A549 (cell line): ENCODE measurements at regions not wholly inside any gene's neighbourhood (a gene's known extent, or its start where the extent isn't known, plus 50 kb on each side); places are given as distances from the start of the nearest gene placed in this dataset.

Experiments used
- ATAC-seq, 2 experiments: fragments of 200-7000 bp in 1 of 2; fragments of >200 bp in 1 of 2; cut with Nextera tagmentation in 1 of 2; cut with Tn5 transposase in 1 of 2; 3 replicates each; pipeline versions ENCODE4 v1.8.0 to v1.9.1; 2018 to 2020; ENCODE audit warnings: mild to moderate bottlenecking in 1 of 2, moderate library complexity in 1 of 2
- CTCF ChIA-PET: fragments of 300-600 bp; sonication (Branson Sonifier 250); formaldehyde crosslinking; extraction: SDS; loops from one replicate; lab custom pipeline; 2021; ENCODE audit warnings: antibody characterized with exemption, inconsistent platforms; lab: Yijun Ruan, JAX
- POLR2A ChIA-PET: fragments of 350-600 bp; formaldehyde crosslinking; extraction: SDS; loops from one replicate; lab custom pipeline; 2021; ENCODE audit warnings: antibody characterized with exemption, inconsistent platforms; lab: Yijun Ruan, JAX
- DNase-seq, 2 experiments: peaks; one replicate each; pipeline versions ENCODE4 v3.0.0 to v3.0.0-alpha.2; 2011 to 2016; ENCODE audit warnings: low read depth in 1 of 2, low spot score in 1 of 2
- FAIRE-seq: peaks from 2 replicates; lab custom pipeline; 2011; peaks lifted over from hg19 to GRCh38; lab: Jason Lieb, UNC
- H3K27ac ChIP-seq, 2 experiments: fragments of >200 bp; sonication (Bioruptor Twin); formaldehyde crosslinking; 3 replicates each; pipeline ENCODE4 v1.5.1; 2016 to 2017
- H3K4me1 ChIP-seq: fragments of >200 bp; sonication (Bioruptor Twin); formaldehyde crosslinking; 3 replicates; pipeline ENCODE4 v1.6.1; 2016
- H3K4me2 ChIP-seq: fragments of >200 bp; sonication (Bioruptor Twin); formaldehyde crosslinking; 3 replicates; pipeline ENCODE4 v1.6.1; 2016
- H3K4me3 ChIP-seq: fragments of >200 bp; sonication (Bioruptor Twin); formaldehyde crosslinking; 3 replicates; pipeline ENCODE4 v1.5.1; 2016
- H3K9me3 ChIP-seq: fragments of >200 bp; sonication (Bioruptor Twin); formaldehyde crosslinking; 3 replicates; pipeline ENCODE4 v1.6.1; 2016
- CBX2 ChIP-seq: fragments of 200-600 bp; sonication (generic); IDR thresholded peaks from 2 replicates; pipeline ENCODE4 v1.6.1; 2016; ENCODE audit warnings: low read depth, mild to moderate bottlenecking, borderline replicate concordance
- CHD4 ChIP-seq: fragments of 200-600 bp; sonication (generic); IDR thresholded peaks from 2 replicates; pipeline ENCODE4 v1.6.1; 2016; ENCODE audit warnings: antibody characterized with exemption, mild to moderate bottlenecking, borderline replicate concordance
- EHMT2 ChIP-seq: fragments of 200-600 bp; sonication (generic); IDR thresholded peaks from 2 replicates; pipeline ENCODE4 v1.6.1; 2016; ENCODE audit warnings: antibody characterized with exemption, low read depth, mild to moderate bottlenecking, moderate library complexity
- EP300 ChIP-seq, 2 experiments: fragments of >200 bp; sonication (Bioruptor Twin); formaldehyde crosslinking; IDR thresholded peaks; 2 replicates in 1 of 2; 3 replicates in 1 of 2; pipeline ENCODE4 v1.6.1; 2016 to 2017
- ESRRA ChIP-seq: fragments of 150-350 bp; IDR thresholded peaks from 2 replicates; pipeline ENCODE4 v1.6.1; 2014; ENCODE audit warnings: mild to moderate bottlenecking, low read length, borderline replicate concordance
- FOXS1 ChIP-seq: fragments of 250-450 bp; sonication (Bioruptor Pico); IDR thresholded peaks from 2 replicates; pipeline ENCODE4 v1.5.0; 2020; ENCODE audit warnings: mild to moderate bottlenecking, moderate library complexity
- HOXB13 ChIP-seq: fragments of 250-450 bp; sonication (Bioruptor Pico); IDR thresholded peaks from 2 replicates; pipeline ENCODE4 v1.5.0; 2020; ENCODE audit warnings: low read depth, mild to moderate bottlenecking, moderate library complexity
- JUNB ChIP-seq: fragments of >200 bp; sonication (Bioruptor Twin); formaldehyde crosslinking; IDR thresholded peaks from 2 replicates; pipeline ENCODE4 v1.6.1; 2016
- MYC ChIP-seq: IDR thresholded peaks from 2 replicates; pipeline ENCODE4 v1.6.1; 2012; ENCODE audit warnings: mild to moderate bottlenecking, inconsistent platforms, low read length, improper control_type of control experiment, borderline replicate concordance
- RAD21 ChIP-seq, 2 experiments: fragments of >200 bp in 1 of 2; sonication (Bioruptor Twin) in 1 of 2; formaldehyde crosslinking in 1 of 2; IDR thresholded peaks in 1 of 2; conservative IDR thresholded peaks in 1 of 2; 2 replicates in 1 of 2; 3 replicates in 1 of 2; pipeline ENCODE4 v1.6.1; 2012 to 2018; ENCODE audit warnings: inconsistent platforms in 1 of 2
- RARB ChIP-seq: fragments of 250-450 bp; sonication (Bioruptor Pico); IDR thresholded peaks from 2 replicates; pipeline ENCODE4 v1.8.0; 2021; ENCODE audit warnings: mild to moderate bottlenecking, moderate library complexity
- RCOR1 ChIP-seq: fragments of 150-350 bp; IDR thresholded peaks from 2 replicates; pipeline ENCODE4 v1.6.1; 2014; ENCODE audit warnings: antibody characterized with exemption, low read length, low read depth
- ZC3H11A ChIP-seq: fragments of 450-650 bp; IDR thresholded peaks from 2 replicates; pipeline ENCODE4 v1.6.1; 2014; ENCODE audit warnings: antibody characterized with exemption, mild to moderate bottlenecking
- ZFP36 ChIP-seq: fragments of 450-650 bp; IDR thresholded peaks from 2 replicates; pipeline ENCODE4 v1.6.1; 2014; ENCODE audit warnings: borderline replicate concordance; ENCODE audit not compliant: partially characterized antibody
- WGBS: methylation state at CpG from one replicate; pipeline ENCODE4 v1.1.6; 2017; ENCODE audit errors: missing lambda C conversion rate; 5-methylcytosine and 5-hydroxymethylcytosine counted together
- TF ChIP-seq, protein P1 (sequence below): fragments of 200-600 bp; sonication (generic); IDR thresholded peaks from 2 replicates; pipeline ENCODE4 v1.6.1; 2016; ENCODE audit warnings: antibody characterized with exemption, mild to moderate bottlenecking, moderate library complexity
- TF ChIP-seq, protein P2 (sequence below): fragments of 150-350 bp; IDR thresholded peaks from 2 replicates; pipeline ENCODE4 v1.6.1; 2014; ENCODE audit warnings: low read depth, mild to moderate bottlenecking, low read length
- TF ChIP-seq, protein P3 (sequence below): IDR thresholded peaks from 2 replicates; pipeline ENCODE4 v1.6.1; 2012

DNA sequence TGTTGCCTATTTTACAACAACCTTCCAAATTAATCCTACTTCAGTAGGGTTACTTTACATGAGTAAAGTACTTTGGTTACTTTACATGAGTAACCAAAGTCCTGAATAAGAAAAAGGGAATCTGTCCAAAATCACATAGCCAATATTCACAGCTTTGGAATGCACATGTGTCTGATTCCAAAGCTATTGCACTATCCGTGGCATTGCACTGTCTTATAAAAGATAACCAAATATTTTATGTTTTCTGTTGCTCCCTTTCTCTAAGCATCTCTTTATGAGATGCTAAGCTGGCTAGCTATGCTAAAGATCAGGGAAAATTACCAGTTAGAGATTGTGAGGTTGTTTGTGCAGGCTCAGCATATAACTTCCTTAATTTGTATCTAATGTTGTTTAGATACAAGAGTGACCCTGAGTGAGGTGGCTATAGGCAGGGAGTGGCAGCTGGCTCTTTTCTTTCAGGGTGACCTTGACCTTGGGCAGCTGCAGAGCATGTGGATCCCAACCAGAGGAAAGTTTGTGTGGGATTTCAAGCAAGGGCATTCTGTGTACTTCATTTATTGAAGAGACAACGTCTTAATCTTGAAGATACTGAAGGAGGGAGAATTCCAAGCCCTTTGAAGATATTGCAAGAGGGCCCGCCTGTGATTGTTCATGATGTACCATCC is 366.1 kb upstream of the ANKRD30A start:
- CTCF ChIA-PET, result interaction anchor here (1.3 kb wide), 1 partner anchor 20 kb away, joined by 8 read pairs; no protein-coding TSS in a partner anchor
- peak; percentile 65 to 73; a peak in 5 of 6 replicates for ATAC-seq
- POLR2A ChIA-PET, result no interaction called here

DNA sequence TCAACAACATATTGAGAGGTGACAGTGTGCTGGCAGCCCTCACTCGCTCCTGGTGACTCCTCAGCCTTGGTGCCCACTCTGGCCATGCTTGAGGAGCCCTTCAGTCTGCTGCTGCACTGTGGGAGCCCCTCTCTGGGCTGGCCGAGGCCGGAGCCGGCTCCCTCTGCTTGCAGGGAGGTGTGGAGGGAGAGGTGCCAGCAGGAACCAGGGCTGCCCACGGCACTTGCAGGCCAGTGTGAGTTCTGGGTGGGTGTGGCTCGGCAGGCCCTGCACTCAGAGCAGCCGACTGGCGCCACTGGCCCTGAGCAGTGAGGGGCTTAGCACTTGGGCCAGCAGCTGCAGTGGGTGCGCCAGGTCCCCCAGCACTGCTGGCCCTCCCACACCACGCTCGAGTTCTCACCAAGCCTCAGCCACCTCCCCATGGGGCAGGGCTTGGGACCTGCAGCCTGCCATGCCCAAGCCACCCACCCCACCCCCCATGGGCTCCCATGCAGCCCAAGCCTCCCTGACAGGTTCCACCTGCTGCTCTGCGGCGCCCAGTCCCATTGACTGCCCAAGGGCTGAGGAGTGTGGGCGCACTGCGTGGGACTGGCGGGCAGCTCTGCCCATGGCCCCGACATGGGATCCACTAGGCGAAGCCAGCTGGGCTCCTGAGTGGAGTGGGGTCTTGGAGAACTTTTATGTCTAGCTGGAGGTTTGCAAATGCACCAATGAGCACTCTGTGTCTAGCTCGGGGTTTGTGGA is 377.1 kb upstream of the ANKRD30A start:
- no peak for TF ChIP-seq RCOR1
- TF ChIP-seq, protein P1, sequence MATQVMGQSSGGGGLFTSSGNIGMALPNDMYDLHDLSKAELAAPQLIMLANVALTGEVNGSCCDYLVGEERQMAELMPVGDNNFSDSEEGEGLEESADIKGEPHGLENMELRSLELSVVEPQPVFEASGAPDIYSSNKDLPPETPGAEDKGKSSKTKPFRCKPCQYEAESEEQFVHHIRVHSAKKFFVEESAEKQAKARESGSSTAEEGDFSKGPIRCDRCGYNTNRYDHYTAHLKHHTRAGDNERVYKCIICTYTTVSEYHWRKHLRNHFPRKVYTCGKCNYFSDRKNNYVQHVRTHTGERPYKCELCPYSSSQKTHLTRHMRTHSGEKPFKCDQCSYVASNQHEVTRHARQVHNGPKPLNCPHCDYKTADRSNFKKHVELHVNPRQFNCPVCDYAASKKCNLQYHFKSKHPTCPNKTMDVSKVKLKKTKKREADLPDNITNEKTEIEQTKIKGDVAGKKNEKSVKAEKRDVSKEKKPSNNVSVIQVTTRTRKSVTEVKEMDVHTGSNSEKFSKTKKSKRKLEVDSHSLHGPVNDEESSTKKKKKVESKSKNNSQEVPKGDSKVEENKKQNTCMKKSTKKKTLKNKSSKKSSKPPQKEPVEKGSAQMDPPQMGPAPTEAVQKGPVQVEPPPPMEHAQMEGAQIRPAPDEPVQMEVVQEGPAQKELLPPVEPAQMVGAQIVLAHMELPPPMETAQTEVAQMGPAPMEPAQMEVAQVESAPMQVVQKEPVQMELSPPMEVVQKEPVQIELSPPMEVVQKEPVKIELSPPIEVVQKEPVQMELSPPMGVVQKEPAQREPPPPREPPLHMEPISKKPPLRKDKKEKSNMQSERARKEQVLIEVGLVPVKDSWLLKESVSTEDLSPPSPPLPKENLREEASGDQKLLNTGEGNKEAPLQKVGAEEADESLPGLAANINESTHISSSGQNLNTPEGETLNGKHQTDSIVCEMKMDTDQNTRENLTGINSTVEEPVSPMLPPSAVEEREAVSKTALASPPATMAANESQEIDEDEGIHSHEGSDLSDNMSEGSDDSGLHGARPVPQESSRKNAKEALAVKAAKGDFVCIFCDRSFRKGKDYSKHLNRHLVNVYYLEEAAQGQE, result no peak
- no peak for TF ChIP-seq FOXS1
- no peak for TF ChIP-seq RARB (CRISPR knock-in tag)
- TF ChIP-seq RAD21 (conservative IDR thresholded peaks at IDR 0.05 in 1 of 2, IDR thresholded peaks at IDR 0.05 in 1 of 2), result no peak
- TF ChIP-seq MYC, result no peak
- no peak for TF ChIP-seq CHD4
- no peak for TF ChIP-seq EHMT2
- no peak for TF ChIP-seq HOXB13 (CRISPR knock-in tag)
- no peak for TF ChIP-seq ESRRA
- TF ChIP-seq CBX2, result no peak
- no peak for TF ChIP-seq ZFP36
- TF ChIP-seq, protein P2, sequence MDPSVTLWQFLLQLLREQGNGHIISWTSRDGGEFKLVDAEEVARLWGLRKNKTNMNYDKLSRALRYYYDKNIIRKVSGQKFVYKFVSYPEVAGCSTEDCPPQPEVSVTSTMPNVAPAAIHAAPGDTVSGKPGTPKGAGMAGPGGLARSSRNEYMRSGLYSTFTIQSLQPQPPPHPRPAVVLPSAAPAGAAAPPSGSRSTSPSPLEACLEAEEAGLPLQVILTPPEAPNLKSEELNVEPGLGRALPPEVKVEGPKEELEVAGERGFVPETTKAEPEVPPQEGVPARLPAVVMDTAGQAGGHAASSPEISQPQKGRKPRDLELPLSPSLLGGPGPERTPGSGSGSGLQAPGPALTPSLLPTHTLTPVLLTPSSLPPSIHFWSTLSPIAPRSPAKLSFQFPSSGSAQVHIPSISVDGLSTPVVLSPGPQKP, result no peak
- Histone ChIP-seq H3K4me3 (no peak overlapping the region), H3K4me2 (no peak overlapping the region), H3K9me3 (no peaks in the 10 kb centered on the region), H3K4me1 (no peaks in the 10 kb centered on the region), H3K27ac (no peak overlapping the region)
- 29% methylated on average over 2 of the region's 19 CpGs for WGBS
- CTCF ChIA-PET, result no interaction called here
- POLR2A ChIA-PET, result no interaction called here
- no peak for DNase-seq
- no peak for ATAC-seq
- no peak for FAIRE-seq

More for the DNA sequence above, 366.1 kb upstream of the ANKRD30A start:
- DNase-seq (peak; percentile 5 to 9), FAIRE-seq (no peak)
- Histone ChIP-seq H3K4me1 (peaks cover 16% of the 10 kb centered on the region), H3K27ac (peak overlapping the region; percentile 43 to 72), H3K4me3 (no peak overlapping the region), H3K4me2 (peak overlapping the region; percentile 45), H3K9me3 (no peaks in the 10 kb centered on the region)
- peak; percentile 27; the same call in 1 of the 2 replicates for TF ChIP-seq JUNB
- TF ChIP-seq FOXS1, result no peak
- WGBS, result 35% methylated on average over 3 of the region's 3 CpGs

DNA sequence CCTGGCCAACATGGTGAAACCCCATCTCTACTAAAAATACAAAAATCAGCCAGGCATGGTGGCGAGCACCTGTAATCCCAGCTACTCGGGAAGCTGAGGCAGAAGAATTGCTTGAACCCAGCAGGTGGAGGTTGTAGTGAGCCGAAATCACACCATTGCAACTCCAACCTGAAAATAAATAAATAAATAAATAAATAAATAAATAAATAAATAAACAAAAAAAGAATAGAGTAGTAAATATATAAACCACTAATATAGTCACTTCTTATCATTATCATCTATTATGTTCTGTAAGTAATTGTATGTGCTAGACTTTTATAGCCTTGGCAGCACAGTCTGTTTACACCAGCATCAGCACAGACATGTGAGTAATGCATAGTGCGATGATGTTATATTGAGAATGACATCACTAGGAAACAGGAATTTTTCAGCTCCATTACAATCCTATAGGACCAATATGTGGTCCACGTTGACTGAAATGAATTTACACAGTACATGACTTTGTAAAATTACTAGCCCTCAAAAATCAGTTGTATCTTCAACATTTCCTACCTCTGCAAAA is 385.4 kb upstream of the ANKRD30A start:
- DNase-seq (no peak), ATAC-seq (no peak), FAIRE-seq (no peak)
- Histone ChIP-seq H3K27ac (no peak overlapping the region), H3K4me1 (0 out of 3 replicates have a peak, but pooled peaks cover 5% of the 10 kb centered on the region), H3K4me2 (no peak overlapping the region), H3K4me3 (no peak overlapping the region), H3K9me3 (no peaks in the 10 kb centered on the region; the same call in 2 of the 3 replicates)
- 56% methylated on average over 5 of the region's 5 CpGs for WGBS
- ChIA-PET CTCF (interaction anchor here (1.4 kb wide), 1 partner anchor 1105 kb away, joined by 4 read pairs; no protein-coding TSS in a partner anchor), POLR2A (no interaction called here)
- TF ChIP-seq ZC3H11A (peak; percentile 66), EP300 (IDR thresholded peaks at IDR 0.05) (no peak)
- TF ChIP-seq, protein P3, sequence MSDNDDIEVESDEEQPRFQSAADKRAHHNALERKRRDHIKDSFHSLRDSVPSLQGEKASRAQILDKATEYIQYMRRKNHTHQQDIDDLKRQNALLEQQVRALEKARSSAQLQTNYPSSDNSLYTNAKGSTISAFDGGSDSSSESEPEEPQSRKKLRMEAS, result no peak
- TF ChIP-seq, protein P2, result no peak
